ENCODE measurements at regions not wholly inside any gene's neighbourhood (a gene's known extent, or its start where the extent isn't known, plus 50 kb on each side); places are given as distances from the start of the nearest gene placed in this dataset.
"Not testable (repeated sequence)": the region's sequence is repeated elsewhere in the genome, so short reads cannot be mapped to it uniquely, and the experiment has no call there.

DNA sequence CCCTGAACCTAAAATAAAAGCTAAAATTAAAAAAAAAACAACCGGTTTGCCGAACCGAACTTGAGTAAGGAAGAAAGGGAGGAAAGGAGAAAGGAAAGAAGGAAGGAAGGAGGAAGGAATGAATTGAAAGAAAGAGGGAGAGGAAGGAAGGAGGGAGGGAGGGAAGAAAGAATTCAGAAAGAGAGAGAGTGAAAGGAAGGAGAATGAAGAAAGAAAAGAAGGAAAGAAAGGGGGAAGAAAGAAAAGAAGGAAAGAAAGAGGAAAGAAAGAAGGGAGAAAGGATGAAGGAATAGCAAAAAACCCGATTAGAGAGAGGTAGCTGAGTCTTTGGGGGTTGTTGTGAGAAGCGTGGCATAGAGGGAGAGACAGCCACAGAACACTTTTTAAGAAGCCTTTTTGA, 121.4 kb downstream of the FGF18 start:
- H3K9me3 ChIP-seq (ENCODE audit: control insufficient read depth in 2 of 2, low read length in 2 of 2), result no peaks in the 10 kb centered on the region
- no peaks in the 10 kb centered on the region for H3K36me3 ChIP-seq (ENCODE audit: control insufficient read depth in 2 of 2, insufficient read depth in 2 of 2, low read length in 2 of 2)
- H3K4me3 ChIP-seq (ENCODE audit: low read length in 2 of 2), result no peak overlapping the region
- H3K27ac ChIP-seq (ENCODE audit: low read depth in 2 of 2, low read length in 2 of 2), result no peak overlapping the region
- no peak overlapping the region for H3K9ac ChIP-seq (ENCODE audit: low read depth in 1 of 2, low read length in 2 of 2)
- no peaks in the 10 kb centered on the region for H3K4me1 ChIP-seq (ENCODE audit: control insufficient read depth in 2 of 2, insufficient read depth in 2 of 2, low read length in 2 of 2)
- no peaks in the 10 kb centered on the region for H3K27me3 ChIP-seq (ENCODE audit: control insufficient read depth in 2 of 2, insufficient read depth in 2 of 2, low read length in 2 of 2)

- H3K36me3 ChIP-seq (ENCODE audit: control insufficient read depth in 2 of 2, insufficient read depth in 2 of 2, low read length in 2 of 2), result no peaks in the 10 kb centered on the region
- no peaks in the 10 kb centered on the region for H3K9me3 ChIP-seq (ENCODE audit: control insufficient read depth in 2 of 2, low read length in 2 of 2)
- H3K9ac ChIP-seq (ENCODE audit: low read depth in 1 of 2, low read length in 2 of 2), result no peak overlapping the region
- no peaks in the 10 kb centered on the region for H3K27me3 ChIP-seq (ENCODE audit: control insufficient read depth in 2 of 2, insufficient read depth in 2 of 2, low read length in 2 of 2)
- no peaks in the 10 kb centered on the region for H3K4me1 ChIP-seq (ENCODE audit: control insufficient read depth in 2 of 2, insufficient read depth in 2 of 2, low read length in 2 of 2)
- H3K27ac ChIP-seq (ENCODE audit: low read depth in 2 of 2, low read length in 2 of 2), result no peak overlapping the region
- no peak overlapping the region for H3K4me3 ChIP-seq (ENCODE audit: low read length in 2 of 2)
Measured at GRCh38 chr5:171541341-171541776, 121.9 kb downstream of the FGF18 start.

DNA sequence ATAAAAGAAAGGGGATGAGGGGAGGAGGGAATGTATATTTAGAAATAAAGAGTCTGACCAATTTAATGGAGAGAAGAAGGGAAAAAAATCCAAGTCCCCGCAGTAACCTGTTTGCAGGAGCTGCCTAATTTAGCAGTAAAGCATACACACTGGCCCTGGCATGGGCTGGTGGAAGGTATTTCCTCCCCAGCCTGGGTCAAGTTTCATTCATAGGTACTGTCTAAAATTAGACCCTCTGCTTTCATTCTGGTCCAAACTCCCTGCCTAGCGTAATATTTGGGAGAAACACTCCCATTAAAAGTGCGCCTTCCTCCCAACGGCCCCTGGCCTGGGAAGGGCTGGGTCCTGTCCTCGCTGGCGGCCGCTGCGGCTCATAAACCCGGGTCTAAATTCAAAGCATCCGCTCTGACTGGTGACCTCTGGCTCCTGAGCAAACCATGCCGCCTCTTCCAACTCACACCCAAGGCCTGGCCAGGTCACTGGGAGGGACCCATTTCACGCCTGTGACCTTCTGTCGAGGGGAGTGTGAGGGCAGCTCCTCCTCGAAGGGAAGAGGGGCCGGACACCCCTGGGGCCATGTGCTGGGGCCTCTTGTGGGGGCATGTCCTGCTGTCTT, 123.2 kb downstream of the FGF18 start:
- no peaks in the 10 kb centered on the region for H3K27me3 ChIP-seq (ENCODE audit: control insufficient read depth in 2 of 2, insufficient read depth in 2 of 2, low read length in 2 of 2)
- no peaks in the 10 kb centered on the region for H3K36me3 ChIP-seq (ENCODE audit: control insufficient read depth in 2 of 2, insufficient read depth in 2 of 2, low read length in 2 of 2)
- no peaks in the 10 kb centered on the region for H3K4me1 ChIP-seq (ENCODE audit: control insufficient read depth in 2 of 2, insufficient read depth in 2 of 2, low read length in 2 of 2)
- no peak overlapping the region for H3K9ac ChIP-seq (ENCODE audit: low read depth in 1 of 2, low read length in 2 of 2)
- no peak overlapping the region for H3K4me3 ChIP-seq (ENCODE audit: low read length in 2 of 2)
- no peaks in the 10 kb centered on the region for H3K9me3 ChIP-seq (ENCODE audit: control insufficient read depth in 2 of 2, low read length in 2 of 2)
- H3K27ac ChIP-seq (ENCODE audit: low read depth in 2 of 2, low read length in 2 of 2), result no peak overlapping the region

DNA sequence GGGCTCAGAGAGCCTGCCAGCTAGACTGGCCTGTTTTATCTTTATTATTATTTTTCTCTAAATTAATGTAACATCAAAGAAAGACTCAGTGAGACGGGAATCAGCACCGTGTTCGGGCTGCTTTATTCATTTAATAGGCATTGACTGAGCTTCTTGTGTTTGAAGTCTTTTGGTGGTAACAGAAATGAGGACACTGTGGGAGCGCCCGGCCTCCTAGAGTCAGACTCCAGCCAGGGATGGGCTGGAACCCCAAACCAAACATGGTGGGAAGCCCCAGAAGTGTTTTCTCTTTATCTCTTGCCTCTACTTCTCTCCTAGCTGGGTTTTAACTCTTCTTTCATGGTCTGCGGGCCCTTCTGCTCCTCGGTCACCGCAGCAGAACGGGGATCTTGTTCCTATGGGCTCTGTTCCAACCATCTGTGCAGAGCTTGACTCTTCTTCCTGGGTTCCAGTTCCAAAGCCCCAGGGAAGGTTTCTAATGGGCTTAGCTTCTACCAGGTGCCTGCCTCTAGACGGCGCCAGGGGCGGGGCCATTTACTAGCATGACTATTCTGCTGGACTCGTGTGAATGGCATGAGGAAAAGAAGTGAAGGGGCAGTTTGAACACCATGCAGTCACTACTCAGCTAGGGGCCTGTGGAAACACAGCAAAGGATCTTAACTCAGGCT, 123.8 kb downstream of the FGF18 start:
- Histone ChIP-seq H3K4me3 (ENCODE audit: low read length in 2 of 2) (no peak overlapping the region), H3K9ac (ENCODE audit: low read depth in 1 of 2, low read length in 2 of 2) (no peak overlapping the region), H3K4me1 (ENCODE audit: control insufficient read depth in 2 of 2, insufficient read depth in 2 of 2, low read length in 2 of 2) (no peaks in the 10 kb centered on the region), H3K27me3 (ENCODE audit: control insufficient read depth in 2 of 2, insufficient read depth in 2 of 2, low read length in 2 of 2) (no peaks in the 10 kb centered on the region), H3K27ac (ENCODE audit: low read depth in 2 of 2, low read length in 2 of 2) (no peak overlapping the region), H3K36me3 (ENCODE audit: control insufficient read depth in 2 of 2, insufficient read depth in 2 of 2, low read length in 2 of 2) (no peaks in the 10 kb centered on the region), H3K9me3 (ENCODE audit: control insufficient read depth in 2 of 2, low read length in 2 of 2) (no peaks in the 10 kb centered on the region)

GRCh38 chr5:171544913-171545765, 125.7 kb downstream of the FGF18 start:
- no peaks in the 10 kb centered on the region for H3K9me3 ChIP-seq (ENCODE audit: control insufficient read depth in 2 of 2, low read length in 2 of 2)
- no peaks in the 10 kb centered on the region for H3K27me3 ChIP-seq (ENCODE audit: control insufficient read depth in 2 of 2, insufficient read depth in 2 of 2, low read length in 2 of 2)
- no peak overlapping the region for H3K4me3 ChIP-seq (ENCODE audit: low read length in 2 of 2)
- no peak overlapping the region for H3K9ac ChIP-seq (ENCODE audit: low read depth in 1 of 2, low read length in 2 of 2)
- H3K36me3 ChIP-seq (ENCODE audit: control insufficient read depth in 2 of 2, insufficient read depth in 2 of 2, low read length in 2 of 2), result no peaks in the 10 kb centered on the region
- H3K4me1 ChIP-seq (ENCODE audit: control insufficient read depth in 2 of 2, insufficient read depth in 2 of 2, low read length in 2 of 2), result no peaks in the 10 kb centered on the region
- no peak overlapping the region for H3K27ac ChIP-seq (ENCODE audit: low read depth in 2 of 2, low read length in 2 of 2)

- no peaks in the 10 kb centered on the region for H3K27me3 ChIP-seq (ENCODE audit: control insufficient read depth in 2 of 2, insufficient read depth in 2 of 2, low read length in 2 of 2)
Measured at GRCh38 chr5:171549274-171549673, 129.8 kb downstream of the FGF18 start.

GRCh38 chr5:171553817-171554216, 134.4 kb downstream of the FGF18 start:
- H3K4me3 ChIP-seq (ENCODE audit: low read length in 2 of 2); H3K9me3 ChIP-seq (ENCODE audit: control insufficient read depth in 2 of 2, low read length in 2 of 2); H3K27ac ChIP-seq (ENCODE audit: low read depth in 2 of 2, low read length in 2 of 2): not testable (repeated sequence)

More at GRCh38 chr5:171549274-171549673, 129.8 kb downstream of the FGF18 start:
- H3K4me1 ChIP-seq (ENCODE audit: control insufficient read depth in 2 of 2, insufficient read depth in 2 of 2, low read length in 2 of 2), result no peaks in the 10 kb centered on the region
- no peak overlapping the region for H3K9ac ChIP-seq (ENCODE audit: low read depth in 1 of 2, low read length in 2 of 2)
- no peaks in the 10 kb centered on the region for H3K9me3 ChIP-seq (ENCODE audit: control insufficient read depth in 2 of 2, low read length in 2 of 2)
- no peaks in the 10 kb centered on the region for H3K36me3 ChIP-seq (ENCODE audit: control insufficient read depth in 2 of 2, insufficient read depth in 2 of 2, low read length in 2 of 2)
- H3K4me3 ChIP-seq (ENCODE audit: low read length in 2 of 2), result no peak overlapping the region
- no peak overlapping the region for H3K27ac ChIP-seq (ENCODE audit: low read depth in 2 of 2, low read length in 2 of 2)

DNA sequence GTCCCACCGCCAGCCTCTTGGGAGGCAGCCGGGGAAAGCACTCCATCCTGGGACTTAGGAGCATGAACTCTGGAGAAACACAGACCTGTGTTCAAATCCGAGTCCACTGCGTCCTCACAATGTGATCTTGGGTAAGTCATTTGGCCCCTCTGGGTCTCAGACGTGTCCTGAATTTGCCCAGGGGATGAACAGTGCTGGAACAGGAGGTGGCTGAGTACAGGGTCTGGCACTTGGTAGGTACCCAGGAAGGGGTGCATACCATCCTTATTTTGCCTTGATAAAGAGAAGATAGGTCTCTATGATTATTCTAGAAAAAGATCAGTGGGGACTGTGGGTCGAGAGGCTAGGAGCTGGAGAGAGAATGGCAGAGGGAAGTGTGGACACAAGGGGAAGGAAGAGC, 135.7 kb downstream of the FGF18 start:
- H3K27me3 ChIP-seq (ENCODE audit: control insufficient read depth in 2 of 2, insufficient read depth in 2 of 2, low read length in 2 of 2), result no peaks in the 10 kb centered on the region
- no peak overlapping the region for H3K4me3 ChIP-seq (ENCODE audit: low read length in 2 of 2)
- H3K36me3 ChIP-seq (ENCODE audit: control insufficient read depth in 2 of 2, insufficient read depth in 2 of 2, low read length in 2 of 2), result no peaks in the 10 kb centered on the region
- no peak overlapping the region for H3K9ac ChIP-seq (ENCODE audit: low read depth in 1 of 2, low read length in 2 of 2)
- no peaks in the 10 kb centered on the region for H3K4me1 ChIP-seq (ENCODE audit: control insufficient read depth in 2 of 2, insufficient read depth in 2 of 2, low read length in 2 of 2)
- H3K27ac ChIP-seq (ENCODE audit: low read depth in 2 of 2, low read length in 2 of 2), result no peak overlapping the region
- no peaks in the 10 kb centered on the region for H3K9me3 ChIP-seq (ENCODE audit: control insufficient read depth in 2 of 2, low read length in 2 of 2)

More at GRCh38 chr5:171553817-171554216, 134.4 kb downstream of the FGF18 start:
- not testable (repeated sequence) for H3K9ac ChIP-seq (ENCODE audit: low read depth in 1 of 2, low read length in 2 of 2); H3K27me3 ChIP-seq (ENCODE audit: control insufficient read depth in 2 of 2, insufficient read depth in 2 of 2, low read length in 2 of 2); H3K4me1 ChIP-seq (ENCODE audit: control insufficient read depth in 2 of 2, insufficient read depth in 2 of 2, low read length in 2 of 2); H3K36me3 ChIP-seq (ENCODE audit: control insufficient read depth in 2 of 2, insufficient read depth in 2 of 2, low read length in 2 of 2)

DNA sequence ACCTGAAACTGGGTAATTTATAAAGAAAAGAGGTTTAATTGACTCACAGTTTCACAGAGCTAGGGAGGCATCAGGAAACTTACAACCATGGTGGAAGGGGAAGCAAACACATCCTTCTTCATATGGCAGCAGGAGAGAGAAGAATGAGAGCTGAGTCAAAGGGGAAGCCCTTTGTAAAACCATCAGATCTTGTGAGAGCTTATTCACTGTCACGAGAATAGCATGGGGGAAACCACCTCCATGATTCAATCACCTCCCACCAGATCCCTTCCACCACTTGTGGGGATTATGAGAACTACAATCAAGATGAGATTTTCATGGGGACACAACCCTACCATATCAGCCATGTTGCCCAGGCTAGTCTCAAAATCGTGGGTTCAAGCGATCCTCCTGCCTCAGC, 143.4 kb downstream of the FGF18 start:
- no peak overlapping the region for H3K27ac ChIP-seq (ENCODE audit: low read depth in 2 of 2, low read length in 2 of 2)
- H3K9me3 ChIP-seq (ENCODE audit: control insufficient read depth in 2 of 2, low read length in 2 of 2), result no peaks in the 10 kb centered on the region
- no peaks in the 10 kb centered on the region for H3K4me1 ChIP-seq (ENCODE audit: control insufficient read depth in 2 of 2, insufficient read depth in 2 of 2, low read length in 2 of 2)
- H3K9ac ChIP-seq (ENCODE audit: low read depth in 1 of 2, low read length in 2 of 2), result no peak overlapping the region
- no peaks in the 10 kb centered on the region for H3K36me3 ChIP-seq (ENCODE audit: control insufficient read depth in 2 of 2, insufficient read depth in 2 of 2, low read length in 2 of 2)
- no peaks in the 10 kb centered on the region for H3K27me3 ChIP-seq (ENCODE audit: control insufficient read depth in 2 of 2, insufficient read depth in 2 of 2, low read length in 2 of 2)
- H3K4me3 ChIP-seq (ENCODE audit: low read length in 2 of 2), result no peak overlapping the region

GRCh38 chr5:171568389-171568788, 148.9 kb downstream of the FGF18 start:
- Histone ChIP-seq H3K9me3 (ENCODE audit: control insufficient read depth in 2 of 2, low read length in 2 of 2) (peaks cover 2 to 3% of the 10 kb centered on the region in 2 donors), H3K27me3 (ENCODE audit: control insufficient read depth in 2 of 2, insufficient read depth in 2 of 2, low read length in 2 of 2) (no peaks in the 10 kb centered on the region), H3K27ac (ENCODE audit: low read depth in 2 of 2, low read length in 2 of 2) (no peak overlapping the region), H3K36me3 (ENCODE audit: control insufficient read depth in 2 of 2, insufficient read depth in 2 of 2, low read length in 2 of 2) (no peaks in the 10 kb centered on the region), H3K9ac (ENCODE audit: low read depth in 1 of 2, low read length in 2 of 2) (no peak overlapping the region), H3K4me1 (ENCODE audit: control insufficient read depth in 2 of 2, insufficient read depth in 2 of 2, low read length in 2 of 2) (no peaks in the 10 kb centered on the region), H3K4me3 (ENCODE audit: low read length in 2 of 2) (no peak overlapping the region)
